ENCODE measurements at regions not wholly inside any gene's neighbourhood (a gene's known extent, or its start where the extent isn't known, plus 50 kb on each side); places are given as distances from the start of the nearest gene placed in this dataset.

DNA sequence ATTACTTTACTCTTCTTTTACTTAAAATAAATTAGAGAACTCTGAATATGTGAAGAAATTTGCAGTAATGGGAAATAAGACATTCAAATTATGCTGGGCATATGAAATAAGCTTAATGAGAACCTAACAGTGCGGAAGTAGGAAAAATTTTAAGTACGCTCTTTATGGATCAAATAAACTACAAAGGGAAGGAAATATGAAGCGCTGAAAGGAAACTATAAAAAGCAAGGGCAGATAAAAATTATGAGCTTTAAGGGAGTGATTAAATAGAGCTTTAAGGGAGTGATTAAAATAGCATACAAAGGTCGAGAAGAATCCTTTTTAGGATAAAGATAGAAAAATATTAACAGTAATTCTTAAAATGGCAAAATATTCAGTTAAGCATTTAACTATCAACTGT lies 118.3 kb upstream of the AADACL2 start:
- no peak for FAIRE-seq
- WGBS, 2 experiments (ENCODE audit: extremely low coverage in 1 of 2, insufficient coverage in 1 of 2, insufficient read length in 1 of 2, insufficient replicate concordance in 2 of 2, low coverage in 1 of 2, low lambda C conversion rate in 2 of 2, missing lambda C conversion rate in 1 of 2), result 74% methylated on average over 4 of the region's 4 CpGs; no CpG with 5 or more reads in 1 of the 2 experiments
- CTCF ChIA-PET (ENCODE audit: partially characterized antibody), result interaction anchor here (0.6 to 1.1 kb wide), 2 partner anchors 10 to 338 kb away, joined by 3 read pairs; no protein-coding TSS in a partner anchor
- TF ChIP-seq NRF1 (IDR thresholded peaks at IDR 0.05; ENCODE audit: low read depth, low read length) (no peak), FOSL1 (IDR thresholded peaks at IDR 0.05; ENCODE audit: insufficient read depth, low read depth, low read length) (no peak), MAX (IDR thresholded peaks at IDR 0.05) (no peak), CBX8 (IDR thresholded peaks at IDR 0.05; ENCODE audit: borderline replicate concordance, low read depth, low read length) (no peak), SRF (IDR thresholded peaks at IDR 0.05; ENCODE audit: low read depth, low read length) (no peak), SP1 (IDR thresholded peaks at IDR 0.05; ENCODE audit: low read depth, low read length) (no peak), POLR2AphosphoS5 (IDR thresholded peaks at IDR 0.05; ENCODE audit: low read depth, low read length) (no peak), EZH2 (IDR thresholded peaks at IDR 0.05; ENCODE audit: low read depth, low read length, severe bottlenecking) (no peak), BACH1 (IDR thresholded peaks at IDR 0.05; ENCODE audit: low read length) (no peak), TEAD4 (IDR thresholded peaks at IDR 0.05; ENCODE audit: low read depth, low read length) (no peak), ZNF274 (IDR thresholded peaks at IDR 0.05; ENCODE audit: borderline replicate concordance, extremely low read depth, low read length) (no peak), CHD2 (IDR thresholded peaks at IDR 0.05; ENCODE audit: low read length) (no peak), CTCF (IDR thresholded peaks at IDR 0.05; ENCODE audit: control extremely low read depth in 1 of 3, insufficient read depth in 1 of 3, low read depth in 1 of 3, low read length in 3 of 3) (no peak), ASH2L (IDR thresholded peaks at IDR 0.05; ENCODE audit: low read length) (no peak)

More for the DNA sequence above, 118.3 kb upstream of the AADACL2 start:
- Histone ChIP-seq H3K9me3 (ENCODE audit: insufficient read depth in 2 of 2, low read depth in 1 of 2, low read length in 1 of 2) (no peaks in the 10 kb centered on the region), H3K79me1 (ENCODE audit: low read depth, low read length) (no peaks in the 10 kb centered on the region), H2BK12ac (ENCODE audit: low read depth, low read length) (no peak overlapping the region), H3K27ac (ENCODE audit: low read depth, low read length) (no peak overlapping the region), H3K18ac (ENCODE audit: extremely low read depth, low read length) (no peak overlapping the region), H3K4me1 (replicated peaks in 1 of 4; ENCODE audit: control insufficient read depth in 3 of 4, insufficient read depth in 4 of 4, low read length in 3 of 4) (no peaks in the 10 kb centered on the region), H4K20me1 (replicated peaks in 1 of 2; ENCODE audit: control insufficient read depth in 1 of 2, insufficient read depth in 2 of 2, low read length in 2 of 2) (peaks cover 0 to 1% of the 10 kb centered on the region in 2 experiments), H3K27me3 (replicated peaks in 1 of 4; ENCODE audit: control insufficient read depth in 3 of 4, extremely low read depth in 1 of 4, insufficient read depth in 3 of 4, low read length in 3 of 4) (no peaks in the 10 kb centered on the region), H3K23me2 (ENCODE audit: low read depth, low read length) (no peaks in the 10 kb centered on the region), H4K5ac (ENCODE audit: insufficient read length, low read depth, low read length) (no peak overlapping the region), H3K4me2 (ENCODE audit: insufficient read depth in 1 of 2, low read depth in 2 of 2, low read length in 2 of 2) (no peak overlapping the region), H2AK5ac (ENCODE audit: low read depth, low read length) (no peak overlapping the region), H2BK15ac (ENCODE audit: low read length) (no peak overlapping the region), H3K4ac (replicated peaks; ENCODE audit: insufficient read length, low read depth, low read length) (no peak overlapping the region), H3K9ac (replicated peaks in 1 of 4; ENCODE audit: extremely low read depth in 1 of 4, low read depth in 3 of 4, low read length in 3 of 4) (no peak overlapping the region), H3K36me3 (ENCODE audit: control insufficient read depth in 2 of 4, insufficient read depth in 4 of 4, low read length in 3 of 4) (no peaks in the 10 kb centered on the region), H2AFZ (ENCODE audit: low read length) (no peak overlapping the region), H2BK5ac (ENCODE audit: low read depth, low read length) (no peak overlapping the region), H3K23ac (ENCODE audit: insufficient read length) (no peak overlapping the region), H4K91ac (replicated peaks; ENCODE audit: insufficient read length, low read length) (no peak overlapping the region), H3K56ac (replicated peaks; ENCODE audit: insufficient read length, low read depth, low read length) (no peak overlapping the region), H4K8ac (ENCODE audit: extremely low read depth, insufficient read depth, low read length) (no peak overlapping the region), H3K79me2 (ENCODE audit: control insufficient read depth in 1 of 2, insufficient read depth in 2 of 2, low read length in 2 of 2) (no peaks in the 10 kb centered on the region), H2BK120ac (replicated peaks; ENCODE audit: low read depth, low read length) (no peak overlapping the region), H3K14ac (ENCODE audit: insufficient read length) (no peak overlapping the region), H3K4me3 (ENCODE audit: extremely low read depth in 1 of 4, insufficient read depth in 2 of 4, low read depth in 3 of 4, low read length in 4 of 4) (no peak overlapping the region), H2BK20ac (ENCODE audit: low read length) (no peak overlapping the region)
- POLR2A ChIA-PET (ENCODE audit: partially characterized antibody), result no interaction called here
- DNase-seq (ENCODE audit: low read depth in 1 of 2, low spot score in 2 of 2), result no peak
